ENCODE measurements at regions not wholly inside any gene's neighbourhood (a gene's known extent, or its start where the extent isn't known, plus 50 kb on each side); places are given as distances from the start of the nearest gene placed in this dataset.

- DNase-seq, result no peak
Measured at GRCh38 chr7:46975493-46975892, 606.4 kb downstream of the TNS3 start.

- DNase-seq, result peak; percentile 81
Measured at GRCh38 chr7:46972205-46972604, 609.7 kb downstream of the TNS3 start.

DNA sequence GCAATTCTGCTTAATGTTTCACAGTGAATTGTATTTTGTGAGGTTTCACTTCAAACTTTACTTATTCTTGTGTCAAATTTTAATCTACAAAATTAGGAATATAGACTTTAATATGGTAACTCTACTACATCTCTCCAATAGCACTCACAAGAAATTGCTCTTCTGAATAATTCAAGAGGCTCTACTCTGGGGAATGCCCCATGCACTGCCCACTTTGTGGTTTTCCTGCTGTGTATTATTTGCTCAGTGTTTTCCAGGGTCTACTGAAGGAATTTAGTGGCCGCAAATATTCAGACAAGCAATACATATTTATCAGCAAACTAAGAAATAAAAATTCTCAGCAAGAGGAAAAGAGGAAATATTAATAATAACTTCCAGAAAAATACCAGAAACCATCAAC lies 611.4 kb downstream of the TNS3 start:
- no peak for DNase-seq

GRCh38 chr7:46970131-46970430 lies 611.8 kb downstream of the TNS3 start:
- no peak for DNase-seq

- DNase-seq, result peak; percentile 51
Measured at GRCh38 chr7:46969303-46970130, 612.4 kb downstream of the TNS3 start.

- DNase-seq, result no peak
Measured at GRCh38 chr7:46968003-46968402, 613.9 kb downstream of the TNS3 start.

GRCh38 chr7:46963719-46964118 lies 618.2 kb downstream of the TNS3 start:
- DNase-seq, result no peak

GRCh38 chr7:46960970-46961369 lies 620.9 kb downstream of the TNS3 start:
- DNase-seq, result no peak

DNA sequence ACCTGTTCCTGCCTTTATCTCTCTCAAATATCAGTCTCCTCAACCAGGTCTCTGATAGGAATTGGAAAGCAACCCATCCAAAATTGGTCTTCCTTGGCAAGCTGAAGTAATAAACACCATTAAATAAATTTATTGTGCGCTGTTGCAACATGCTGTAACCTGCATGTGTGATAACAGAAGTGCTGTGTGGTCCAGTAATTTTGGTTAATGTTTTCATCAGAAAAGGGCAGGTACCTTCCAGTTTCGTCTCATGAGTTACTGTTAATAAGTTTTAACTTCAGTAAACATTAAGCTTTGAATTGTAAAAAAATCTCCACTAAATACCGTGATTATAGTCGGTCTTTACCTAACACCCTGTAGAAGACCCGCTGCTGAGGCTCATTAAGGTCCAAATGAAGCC lies 624.7 kb downstream of the TNS3 start:
- no peak for DNase-seq

DNA sequence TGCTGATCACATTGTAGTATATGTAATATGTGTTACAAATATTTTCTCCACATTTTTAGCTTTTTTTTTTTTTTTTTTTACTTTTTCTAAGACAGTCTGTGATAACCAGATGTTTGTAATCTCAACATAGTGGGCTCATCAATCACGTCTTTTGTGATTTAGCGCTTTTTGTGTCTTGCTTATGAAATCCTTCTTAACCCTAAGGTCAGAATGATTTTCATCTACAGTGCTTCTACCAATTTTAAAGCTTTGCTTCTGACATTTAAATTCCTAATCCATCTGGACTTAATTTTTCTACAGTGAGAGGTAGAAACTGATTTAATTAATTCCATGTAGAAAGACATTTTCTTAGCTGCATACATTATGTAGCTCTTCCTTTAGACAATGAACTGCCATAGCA lies 626.4 kb downstream of the TNS3 start:
- DNase-seq, result no peak

DNA sequence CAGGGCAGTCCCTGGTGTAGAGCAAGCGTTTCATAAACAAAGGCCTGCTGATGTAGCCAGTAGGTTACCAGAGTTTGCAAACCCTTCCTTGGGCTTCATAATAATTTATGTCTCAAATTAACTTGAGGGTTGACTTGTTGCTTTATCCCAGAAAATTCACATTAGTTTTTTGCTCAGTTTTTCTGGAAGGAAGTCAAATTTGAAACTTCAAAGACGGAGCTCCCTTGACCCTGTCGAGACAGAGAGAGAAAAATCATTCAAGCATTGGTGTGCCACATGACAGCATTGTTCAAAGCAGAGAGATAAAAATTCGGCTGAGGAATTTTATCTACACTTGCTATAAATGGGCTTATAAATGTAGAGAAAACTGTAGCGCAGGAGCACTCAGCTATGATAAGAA lies 627.7 kb downstream of the TNS3 start:
- DNase-seq, result no peak

- no peak for DNase-seq
Measured at GRCh38 chr7:46953008-46953407, 628.9 kb downstream of the TNS3 start.

DNA sequence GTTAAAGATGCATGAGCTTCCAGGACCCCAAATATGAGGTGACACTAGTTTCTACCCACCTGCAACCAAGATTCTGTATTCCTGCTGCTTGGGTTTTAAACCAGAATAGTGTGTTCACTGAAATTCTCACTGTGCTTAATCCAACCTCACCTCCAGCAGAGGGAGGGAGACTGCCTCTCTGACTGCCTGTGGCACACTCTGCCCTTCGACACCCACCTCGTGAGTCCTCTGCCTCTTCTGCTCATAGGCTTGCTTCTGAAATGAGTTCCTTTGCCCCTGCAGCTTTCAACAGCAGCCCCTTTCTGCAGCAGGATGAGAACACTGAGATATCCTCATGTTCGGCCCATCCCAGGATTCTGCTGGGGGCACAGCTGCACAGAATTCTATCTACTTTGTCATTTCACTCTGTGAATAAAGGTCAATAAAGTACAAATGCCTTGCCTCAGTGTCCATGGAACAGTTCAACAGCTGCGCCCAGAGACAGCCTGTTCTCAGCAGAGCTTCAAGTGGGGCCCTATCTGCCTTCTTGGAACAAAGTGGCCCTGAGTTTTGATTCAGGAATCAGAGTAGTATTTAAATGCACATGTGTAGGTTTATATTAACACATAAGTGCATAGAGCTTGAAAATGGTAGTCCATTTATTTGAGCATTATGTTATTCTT lies 632.5 kb downstream of the TNS3 start:
- DNase-seq, result no peak

DNA sequence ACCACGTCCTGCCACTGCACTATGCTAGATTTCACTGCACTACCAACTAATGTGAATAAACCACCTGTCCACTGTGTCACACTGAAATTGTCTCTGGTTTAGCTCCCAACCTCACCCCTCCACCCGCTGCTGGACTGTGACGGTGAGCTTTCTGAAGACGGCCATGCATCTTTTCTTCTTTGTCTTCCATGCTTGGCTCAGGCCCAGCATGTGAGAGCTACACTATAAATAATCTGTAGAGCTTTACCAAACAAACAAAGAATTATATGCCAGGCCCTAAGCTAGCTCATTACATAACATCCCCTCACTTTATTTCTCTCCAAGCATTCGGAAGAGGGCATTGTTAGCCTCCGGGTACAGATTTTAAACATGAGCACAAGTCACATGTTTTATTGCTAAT lies 633.2 kb downstream of the TNS3 start:
- DNase-seq, result no peak

GRCh38 chr7:46945328-46945727 lies 636.6 kb downstream of the TNS3 start:
- DNase-seq, result no peak

DNA sequence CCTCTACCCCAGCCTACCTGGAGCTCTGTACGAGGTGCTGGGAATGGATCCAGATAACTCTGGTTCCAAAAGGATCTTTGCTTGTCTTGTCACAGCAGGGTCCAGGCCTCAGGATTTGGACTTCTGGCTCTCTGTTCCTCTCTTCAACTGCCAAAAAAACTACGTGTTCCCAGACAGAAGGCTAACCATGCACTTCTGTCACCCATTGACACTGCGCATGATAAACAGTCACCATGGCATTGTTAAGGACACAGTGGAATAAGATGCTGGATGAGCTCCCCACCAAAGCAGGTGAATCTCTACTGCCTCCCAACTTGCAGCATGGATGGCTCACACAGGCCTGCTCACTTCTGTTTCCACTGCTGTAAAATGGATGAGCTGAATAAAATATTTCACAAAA lies 637.9 kb downstream of the TNS3 start:
- no peak for DNase-seq

- no peak for DNase-seq
Measured at GRCh38 chr7:46942574-46942973, 639.3 kb downstream of the TNS3 start.

GRCh38 chr7:46940178-46940577 lies 641.7 kb downstream of the TNS3 start:
- DNase-seq, result no peak

DNA sequence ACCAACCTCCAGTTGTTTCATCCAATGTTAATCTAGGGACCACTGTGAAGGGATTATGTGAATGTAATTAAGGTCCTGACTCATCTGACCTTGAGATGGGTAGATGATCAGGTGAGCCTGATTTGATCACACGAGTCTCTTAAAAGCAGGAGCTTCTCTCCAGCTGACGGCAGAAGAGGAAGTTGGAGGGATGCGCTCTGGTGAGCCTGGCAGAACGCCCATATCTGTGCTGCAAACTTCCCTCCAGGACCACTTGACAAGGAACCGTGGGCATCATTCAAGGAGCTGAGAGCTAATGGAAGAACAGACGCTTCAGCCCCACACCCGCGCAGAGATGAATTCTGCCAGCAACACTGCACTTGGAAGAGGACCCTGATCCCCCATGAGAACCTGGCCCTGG lies 642.4 kb downstream of the TNS3 start:
- DNase-seq, result no peak

- no peak for DNase-seq
Measured at GRCh38 chr7:46939089-46939488, 642.8 kb downstream of the TNS3 start.

GRCh38 chr7:46937826-46938225 lies 644.1 kb downstream of the TNS3 start:
- no peak for DNase-seq

DNA sequence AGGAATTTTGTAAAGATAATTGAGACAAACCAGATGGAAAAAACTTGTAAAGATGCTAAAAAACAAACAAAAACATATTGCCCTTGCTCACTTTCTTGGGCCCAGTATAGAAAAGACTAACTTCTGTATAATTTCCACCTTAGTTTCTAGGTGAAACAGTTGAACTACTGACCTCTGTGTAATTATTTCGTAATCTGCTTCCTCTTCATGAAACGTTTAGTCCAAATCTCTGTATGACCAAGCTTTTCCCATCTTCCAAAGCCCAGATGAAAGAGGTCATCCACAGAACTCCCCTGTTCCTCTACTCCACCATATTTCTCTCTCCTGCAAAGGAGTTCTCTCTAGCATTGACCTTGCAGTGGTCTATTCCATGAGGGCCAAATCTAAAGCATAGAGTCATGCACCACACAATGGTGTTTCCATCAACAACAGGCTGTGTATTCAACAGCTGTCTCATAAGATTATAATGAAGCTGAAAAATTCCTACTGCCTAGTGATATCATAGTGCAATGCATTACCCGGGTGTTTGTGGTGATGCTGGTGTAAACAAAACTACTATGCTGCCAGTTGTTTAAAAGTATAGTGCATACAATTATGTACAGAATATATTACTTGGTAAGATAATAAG lies 647.6 kb downstream of the TNS3 start:
- DNase-seq, result peak; percentile 18

- DNase-seq, result peak; percentile 46
Measured at GRCh38 chr7:46933596-46933995, 648.3 kb downstream of the TNS3 start.

- peak; percentile 94 for DNase-seq
Measured at GRCh38 chr7:46932676-46933424, 649.1 kb downstream of the TNS3 start.
